GM10266 (cell line): ENCODE measurements at regions not wholly inside any gene's neighbourhood (a gene's known extent, or its start where the extent isn't known, plus 50 kb on each side); places are given as distances from the start of the nearest gene placed in this dataset.

Source experiments
- DNase-seq: peaks from one replicate; pipeline ENCODE4 v3.0.0; 2012; ENCODE audit errors: extremely low spot score
- TF ChIP-seq, protein P1 (sequence below): IDR thresholded peaks from 2 replicates; pipeline ENCODE4 v1.5.1; 2012; ENCODE audit warnings: mild to moderate bottlenecking, low read depth; ENCODE audit not compliant: control insufficient read depth, insufficient read depth; ENCODE audit errors: missing control alignments

GRCh38 chr13:72112216-72112615, 245.2 kb upstream of the DACH1 start:
- TF ChIP-seq, protein P1, sequence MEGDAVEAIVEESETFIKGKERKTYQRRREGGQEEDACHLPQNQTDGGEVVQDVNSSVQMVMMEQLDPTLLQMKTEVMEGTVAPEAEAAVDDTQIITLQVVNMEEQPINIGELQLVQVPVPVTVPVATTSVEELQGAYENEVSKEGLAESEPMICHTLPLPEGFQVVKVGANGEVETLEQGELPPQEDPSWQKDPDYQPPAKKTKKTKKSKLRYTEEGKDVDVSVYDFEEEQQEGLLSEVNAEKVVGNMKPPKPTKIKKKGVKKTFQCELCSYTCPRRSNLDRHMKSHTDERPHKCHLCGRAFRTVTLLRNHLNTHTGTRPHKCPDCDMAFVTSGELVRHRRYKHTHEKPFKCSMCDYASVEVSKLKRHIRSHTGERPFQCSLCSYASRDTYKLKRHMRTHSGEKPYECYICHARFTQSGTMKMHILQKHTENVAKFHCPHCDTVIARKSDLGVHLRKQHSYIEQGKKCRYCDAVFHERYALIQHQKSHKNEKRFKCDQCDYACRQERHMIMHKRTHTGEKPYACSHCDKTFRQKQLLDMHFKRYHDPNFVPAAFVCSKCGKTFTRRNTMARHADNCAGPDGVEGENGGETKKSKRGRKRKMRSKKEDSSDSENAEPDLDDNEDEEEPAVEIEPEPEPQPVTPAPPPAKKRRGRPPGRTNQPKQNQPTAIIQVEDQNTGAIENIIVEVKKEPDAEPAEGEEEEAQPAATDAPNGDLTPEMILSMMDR: no peak
- no peak for DNase-seq

DNA sequence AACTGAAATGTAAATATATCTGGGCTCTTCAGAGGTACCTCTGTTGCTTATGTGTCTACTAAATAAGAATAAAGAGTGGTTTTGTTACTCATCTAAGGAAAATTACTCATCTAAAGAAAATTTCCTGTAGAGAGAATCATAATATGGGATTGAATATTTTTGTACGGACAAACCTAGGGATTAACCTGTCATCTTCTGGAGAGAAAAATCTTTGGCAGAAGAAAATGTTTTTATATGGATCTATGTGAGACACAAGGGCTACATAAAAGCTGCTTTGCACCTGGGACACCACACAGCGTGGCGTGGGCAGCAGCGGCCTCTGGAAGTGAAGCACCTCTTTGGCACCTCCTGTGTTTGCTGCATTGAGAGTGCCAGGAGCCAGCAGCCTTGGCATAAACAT, 242.9 kb upstream of the DACH1 start:
- TF ChIP-seq, protein P1: no peak
- no peak for DNase-seq

DNA sequence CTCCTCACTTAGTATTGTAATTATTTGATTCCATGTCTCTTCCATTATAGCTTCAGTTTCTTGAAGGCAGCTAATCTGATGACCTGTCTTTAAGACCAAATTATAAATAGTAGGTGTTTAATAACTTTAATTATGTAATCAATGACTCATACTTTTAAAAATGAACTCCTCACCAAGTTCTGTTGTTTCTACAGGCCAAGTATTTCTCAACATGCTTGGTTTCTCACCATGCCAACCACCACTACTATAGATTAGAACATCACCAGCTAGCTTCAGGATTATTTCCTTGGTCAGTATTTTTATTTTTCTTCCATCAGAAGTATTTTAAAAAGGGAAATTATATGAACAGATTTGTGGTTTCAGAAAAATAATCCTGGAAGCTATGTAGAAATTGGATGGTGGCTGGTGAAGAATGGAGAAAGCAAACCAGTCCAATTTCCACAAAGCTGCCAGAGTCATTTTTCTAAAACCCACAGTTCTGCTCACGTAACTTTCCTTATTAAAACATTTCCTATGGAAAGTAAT, 237.7 kb upstream of the DACH1 start:
- no peak for DNase-seq
- TF ChIP-seq, protein P1: no peak

DNA sequence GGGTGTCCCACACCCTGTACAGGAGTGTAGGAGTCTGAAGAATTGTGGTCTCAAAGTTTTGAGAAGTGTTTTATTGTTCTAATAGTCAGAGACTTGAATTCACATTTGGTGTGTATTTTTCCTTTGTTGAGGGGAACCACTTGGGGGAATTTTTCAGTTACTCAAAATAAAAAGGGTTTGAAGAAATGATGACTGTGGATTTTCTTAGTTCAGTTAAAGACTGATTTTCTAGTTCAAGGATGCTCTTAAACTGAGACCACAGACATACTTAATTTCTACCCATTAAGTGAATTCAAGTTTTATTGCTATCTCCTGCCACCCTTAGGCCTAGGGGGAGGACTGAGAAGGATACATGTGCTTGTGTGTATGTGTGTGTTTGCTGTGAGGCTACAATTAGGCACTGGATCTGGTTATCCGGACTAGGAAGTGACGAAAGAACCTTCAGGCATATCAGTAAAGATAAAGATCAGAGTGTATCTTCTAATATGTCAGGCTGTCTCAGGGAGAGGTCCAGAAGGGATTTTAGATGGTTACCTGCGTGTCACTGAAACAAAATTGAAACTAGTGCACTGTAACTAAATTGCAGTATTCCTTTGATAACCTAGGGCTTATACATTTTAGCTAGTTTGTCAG, 234.9 kb upstream of the DACH1 start:
- TF ChIP-seq, protein P1: no peak
- no peak for DNase-seq

GRCh38 chr13:72100339-72100738, 233.3 kb upstream of the DACH1 start:
- DNase-seq: no peak
- TF ChIP-seq, protein P1: no peak

GRCh38 chr13:72097568-72097967, 230.6 kb upstream of the DACH1 start:
- TF ChIP-seq, protein P1: no peak
- DNase-seq: no peak

- DNase-seq: no peak
- TF ChIP-seq, protein P1: no peak
Observed at GRCh38 chr13:72093262-72093661, 226.3 kb upstream of the DACH1 start.
